Muscle of leg (tissue), 3 donors: ENCODE measurements at regions not wholly inside any gene's neighbourhood (a gene's known extent, or its start where the extent isn't known, plus 50 kb on each side); places are given as distances from the start of the nearest gene placed in this dataset.
"Not testable (repeated sequence)": the region's sequence is repeated elsewhere in the genome, so short reads cannot be mapped to it uniquely, and the experiment has no call there.

ENCODE experiments used
- DNase-seq: peaks from one replicate; pipeline ENCODE4 v3.0.0; 2013
- H3K27ac ChIP-seq: one replicate; pipeline ENCODE4 v1.5.1; 2013; ENCODE audit warnings: mild to moderate bottlenecking, low read length, control low read depth
- H3K27me3 ChIP-seq: one replicate; pipeline ENCODE4 v1.6.1; 2013; ENCODE audit warnings: low read length; ENCODE audit not compliant: control insufficient read depth, insufficient read depth
- H3K36me3 ChIP-seq: one replicate; pipeline ENCODE4 v1.6.1; 2013; ENCODE audit warnings: low read length; ENCODE audit not compliant: control insufficient read depth, insufficient read depth
- H3K4me1 ChIP-seq: one replicate; pipeline ENCODE4 v1.6.1; 2013; ENCODE audit warnings: low read length; ENCODE audit not compliant: control insufficient read depth, insufficient read depth
- H3K4me3 ChIP-seq: one replicate; pipeline ENCODE4 v1.5.1; 2013; ENCODE audit warnings: low read length, control low read depth
- H3K9me3 ChIP-seq: replicated peaks from 2 replicates; pipeline ENCODE4 v1.6.1; 2013; ENCODE audit warnings: low read depth, low read length; ENCODE audit not compliant: control insufficient read depth
- WGBS: methylation state at CpG from one replicate; pipeline ENCODE4 v1.1.5; 2013; ENCODE audit warnings: missing lambda C conversion rate; ENCODE audit not compliant: insufficient coverage; 5-methylcytosine and 5-hydroxymethylcytosine counted together

DNA sequence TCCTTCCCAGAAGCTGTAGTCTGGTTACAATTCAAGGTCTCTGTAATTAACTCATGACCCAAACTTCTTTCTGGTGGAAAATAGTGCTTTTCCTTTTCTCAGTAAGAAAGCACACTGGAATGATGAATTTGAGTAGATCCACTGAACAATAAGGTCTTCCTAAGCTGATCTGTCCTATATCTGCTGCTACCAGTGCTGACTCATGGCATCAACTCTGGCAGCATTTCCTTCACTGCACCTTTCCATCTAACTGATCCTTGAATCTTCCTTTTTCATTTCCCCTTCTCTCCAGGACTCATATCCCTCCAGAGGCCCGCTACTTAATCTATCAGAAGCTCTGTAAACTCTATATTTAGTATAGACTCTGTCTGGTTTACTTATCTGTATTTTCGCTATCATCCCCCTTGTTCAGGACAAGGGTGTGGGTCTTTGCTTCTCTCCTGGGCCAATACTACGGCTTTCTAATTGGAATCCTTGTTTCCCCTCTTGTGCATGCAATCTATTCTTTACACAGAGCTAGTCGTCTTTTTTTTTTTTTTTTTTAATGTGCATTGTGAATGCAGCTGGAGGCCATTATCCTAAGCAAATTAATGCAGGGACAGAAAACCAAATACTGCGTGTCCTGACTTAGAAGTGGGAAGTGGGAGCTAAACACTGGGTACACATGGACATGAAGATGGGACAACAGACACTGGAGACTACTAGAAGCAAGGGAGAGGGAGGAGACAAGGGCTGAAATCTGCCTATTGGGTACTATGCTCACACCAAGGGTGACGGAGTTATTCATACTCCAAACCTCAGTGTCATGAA, 192.2 kb upstream of the RPS23 start:
- 67% methylated on average over 1 of the region's 6 CpGs for WGBS
- H3K27ac ChIP-seq, result no peak overlapping the region
- DNase-seq, result no peak
- H3K27me3 ChIP-seq, result no peaks in the 10 kb centered on the region
- H3K4me1 ChIP-seq, result peaks cover 2% of the 10 kb centered on the region
- no peaks in the 10 kb centered on the region for H3K9me3 ChIP-seq
- no peaks in the 10 kb centered on the region for H3K36me3 ChIP-seq
- no peak overlapping the region for H3K4me3 ChIP-seq

GRCh38 chr5:82466986-82467561, 188.9 kb upstream of the RPS23 start:
- H3K36me3 ChIP-seq, result no peaks in the 10 kb centered on the region
- peak; percentile 92 for DNase-seq
- H3K9me3 ChIP-seq, result no peaks in the 10 kb centered on the region
- H3K4me3 ChIP-seq, result peak overlapping the region; percentile 14
- no peaks in the 10 kb centered on the region for H3K27me3 ChIP-seq
- peaks cover 2% of the 10 kb centered on the region for H3K4me1 ChIP-seq
- 33% methylated on average over 1 of the region's 6 CpGs for WGBS
- H3K27ac ChIP-seq, result peak overlapping the region; percentile 80

- H3K27me3 ChIP-seq, result no peaks in the 10 kb centered on the region
- no peaks in the 10 kb centered on the region for H3K36me3 ChIP-seq
- H3K9me3 ChIP-seq, result no peaks in the 10 kb centered on the region
- no peak overlapping the region for H3K27ac ChIP-seq
- no CpG with 5 or more reads among the region's 3 CpGs for WGBS
- H3K4me1 ChIP-seq, result peaks cover 2% of the 10 kb centered on the region
- no peak for DNase-seq
- no peak overlapping the region for H3K4me3 ChIP-seq
These were observed 187.1 kb upstream of the RPS23 start for GRCh38 chr5:82465235-82465634.

- no peak for DNase-seq
- H3K4me1 ChIP-seq, result no peaks in the 10 kb centered on the region
- H3K4me3 ChIP-seq, result no peak overlapping the region
- no peaks in the 10 kb centered on the region for H3K27me3 ChIP-seq
- no peaks in the 10 kb centered on the region for H3K36me3 ChIP-seq
- 92% methylated on average over 3 of the region's 6 CpGs for WGBS
- H3K9me3 ChIP-seq, result peaks cover 7% of the 10 kb centered on the region
- no peak overlapping the region for H3K27ac ChIP-seq
These were observed 181.5 kb upstream of the RPS23 start for GRCh38 chr5:82459626-82460025.

DNA sequence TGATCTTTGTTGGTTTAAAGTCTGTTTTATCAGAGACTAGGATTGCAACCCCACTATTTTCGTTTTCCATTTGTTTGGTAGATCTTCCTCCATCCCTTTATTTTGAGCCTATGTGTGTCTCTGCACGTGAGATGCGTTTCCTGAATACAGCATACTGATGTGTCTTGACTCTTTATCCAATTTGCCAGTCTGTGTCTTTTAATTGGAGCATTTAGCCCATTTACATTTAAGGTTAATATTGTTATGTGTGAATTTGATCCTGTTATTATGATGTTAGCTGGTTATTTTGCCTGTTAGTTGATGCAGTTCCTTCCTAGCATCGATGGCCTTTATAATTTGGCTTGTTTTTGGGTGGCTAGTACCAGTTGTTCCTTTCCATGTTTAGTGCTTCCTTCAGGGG, 177.2 kb upstream of the RPS23 start:
- H3K4me1 ChIP-seq, H3K36me3 ChIP-seq, H3K9me3 ChIP-seq, H3K4me3 ChIP-seq, H3K27me3 ChIP-seq, DNase-seq, H3K27ac ChIP-seq: not testable (repeated sequence)
- no CpG with 5 or more reads among the region's 4 CpGs for WGBS

- H3K9me3 ChIP-seq, result no peaks in the 10 kb centered on the region
- no CpG with 5 or more reads among the region's 2 CpGs for WGBS
- no peak overlapping the region for H3K27ac ChIP-seq
- H3K4me1 ChIP-seq, result peaks cover 7% of the 10 kb centered on the region
- no peak for DNase-seq
- H3K4me3 ChIP-seq, result no peak overlapping the region
- no peaks in the 10 kb centered on the region for H3K36me3 ChIP-seq
- no peaks in the 10 kb centered on the region for H3K27me3 ChIP-seq
These were observed 170.2 kb upstream of the RPS23 start for GRCh38 chr5:82448374-82448773.

GRCh38 chr5:82447913-82448312, 169.8 kb upstream of the RPS23 start:
- Histone ChIP-seq H3K9me3 (no peaks in the 10 kb centered on the region), H3K4me3 (no peak overlapping the region), H3K36me3 (no peaks in the 10 kb centered on the region), H3K4me1 (peaks cover 7% of the 10 kb centered on the region), H3K27ac (peak overlapping the region; percentile 69), H3K27me3 (no peaks in the 10 kb centered on the region)
- DNase-seq, result peak; percentile 38
- 77% methylated on average over 3 of the region's 7 CpGs for WGBS

GRCh38 chr5:82446809-82447208, 168.7 kb upstream of the RPS23 start:
- no peaks in the 10 kb centered on the region for H3K9me3 ChIP-seq
- H3K4me1 ChIP-seq, result peaks cover 7% of the 10 kb centered on the region
- DNase-seq, result peak; percentile 89
- H3K27ac ChIP-seq, result peak overlapping the region; percentile 69
- no peak overlapping the region for H3K4me3 ChIP-seq
- no peaks in the 10 kb centered on the region for H3K36me3 ChIP-seq
- no peaks in the 10 kb centered on the region for H3K27me3 ChIP-seq

DNA sequence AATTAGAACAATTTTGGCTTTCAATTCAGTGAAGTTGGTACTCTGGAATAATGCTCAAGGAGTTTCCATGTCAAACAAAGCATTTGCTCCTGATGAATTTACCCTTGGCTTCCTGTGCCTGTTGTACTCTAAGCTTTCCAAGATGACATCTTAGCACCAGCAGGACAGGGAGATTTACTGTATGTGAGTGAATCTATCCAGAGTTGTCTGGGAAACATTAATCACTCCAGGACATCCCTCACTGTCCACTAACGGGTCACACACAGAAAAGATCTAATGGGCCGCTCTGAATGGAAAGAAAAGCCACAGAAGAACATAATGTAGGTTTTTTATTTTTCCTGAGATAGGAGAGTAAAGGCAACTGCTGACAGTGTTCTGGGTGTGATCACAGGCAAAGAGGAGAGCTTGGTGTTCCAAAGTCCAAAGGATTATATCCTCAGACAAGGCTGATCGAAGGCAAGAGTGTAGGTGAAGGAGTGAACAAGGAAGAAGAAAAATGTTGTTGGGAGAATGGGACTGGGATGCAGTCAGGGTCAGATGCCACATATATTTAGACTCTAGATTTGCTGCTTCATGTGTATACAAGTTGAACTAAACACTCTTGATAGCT, 167.7 kb upstream of the RPS23 start:
- 60% methylated on average over 1 of the region's 3 CpGs for WGBS
- Histone ChIP-seq H3K9me3 (no peaks in the 10 kb centered on the region), H3K27me3 (no peaks in the 10 kb centered on the region), H3K36me3 (no peaks in the 10 kb centered on the region), H3K27ac (peak overlapping the region; percentile 8), H3K4me3 (no peak overlapping the region), H3K4me1 (peaks cover 7% of the 10 kb centered on the region)
- DNase-seq, result peak; percentile 31

DNA sequence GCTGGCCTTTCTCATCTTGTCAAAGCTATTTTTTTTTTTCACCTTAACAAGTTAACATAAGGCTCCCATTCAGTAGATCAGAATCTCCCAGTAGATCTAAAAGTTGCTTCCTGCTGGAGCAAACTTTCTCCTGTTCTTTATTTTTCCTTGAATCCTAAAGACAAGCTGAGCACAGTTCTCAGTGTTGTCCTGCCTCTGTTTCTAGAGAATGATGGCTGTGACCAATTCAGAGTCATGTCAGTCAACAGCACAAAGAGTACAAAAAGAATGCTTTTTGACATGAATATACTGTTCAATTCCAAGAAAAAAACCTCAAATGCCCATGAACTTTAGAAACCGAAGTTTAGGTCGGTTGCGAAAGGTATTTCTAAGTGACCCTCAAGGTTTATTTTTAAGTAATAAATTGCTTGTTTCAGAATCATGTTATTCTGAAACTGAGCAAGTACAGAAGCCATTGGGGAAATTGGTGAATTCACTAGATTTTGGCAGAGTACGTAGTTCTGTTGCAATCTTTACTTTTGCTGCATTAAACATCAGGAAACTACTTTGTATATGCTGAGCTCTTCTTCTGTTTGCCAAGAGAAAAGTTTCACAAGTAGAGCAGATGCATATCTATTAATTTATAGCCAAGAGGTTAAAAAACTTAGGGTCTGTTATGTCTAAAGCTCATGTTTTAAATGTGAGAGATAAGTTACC, 161.7 kb upstream of the RPS23 start:
- Histone ChIP-seq H3K27ac (peak overlapping the region; percentile 79), H3K9me3 (no peaks in the 10 kb centered on the region), H3K4me3 (no peak overlapping the region), H3K4me1 (no peaks in the 10 kb centered on the region), H3K27me3 (no peaks in the 10 kb centered on the region), H3K36me3 (no peaks in the 10 kb centered on the region)
- no CpG with 5 or more reads among the region's 4 CpGs for WGBS
- peak; percentile 89 for DNase-seq
